HCT116 (cell line): ENCODE measurements at regions not wholly inside any gene's neighbourhood (a gene's known extent, or its start where the extent isn't known, plus 50 kb on each side); places are given as distances from the start of the nearest gene placed in this dataset.

Source experiments
- EZH2phosphoT487 ChIP-seq: fragments of 200-600 bp; IDR thresholded peaks from 2 replicates; pipeline ENCODE4 v1.6.1; 2018; ENCODE audit warnings: antibody characterized with exemption, borderline replicate concordance
- POLR2A ChIP-seq: IDR thresholded peaks from 2 replicates; pipeline ENCODE4 v1.7.0; 2011; ENCODE audit warnings: borderline replicate concordance; ENCODE audit not compliant: insufficient read depth, insufficient read length; ENCODE audit errors: extremely low read depth
- TCF7L2 ChIP-seq: IDR thresholded peaks from 2 replicates; pipeline ENCODE4 v1.7.0; 2011; ENCODE audit warnings: borderline replicate concordance, inconsistent platforms; ENCODE audit not compliant: insufficient read depth, insufficient read length; ENCODE audit errors: extremely low read depth
- TF ChIP-seq, protein P1 (sequence below), 3 experiments: fragments of 200-600 bp in 1 of 3; sonication (generic) in 1 of 3; IDR thresholded peaks in 2 of 3; conservative IDR thresholded peaks in 1 of 3; 2 replicates each; pipeline ENCODE4 v1.5.1; 2012 to 2017; ENCODE audit warnings: low read depth in 2 of 3, low read length in 2 of 3, antibody characterized with exemption in 1 of 3, borderline replicate concordance in 1 of 3, control low read depth in 1 of 3, mild to moderate bottlenecking in 1 of 3, mixed read lengths in 1 of 3, mixed run types in 1 of 3, moderate library complexity in 1 of 3; ENCODE audit not compliant: insufficient read depth in 1 of 3

DNA sequence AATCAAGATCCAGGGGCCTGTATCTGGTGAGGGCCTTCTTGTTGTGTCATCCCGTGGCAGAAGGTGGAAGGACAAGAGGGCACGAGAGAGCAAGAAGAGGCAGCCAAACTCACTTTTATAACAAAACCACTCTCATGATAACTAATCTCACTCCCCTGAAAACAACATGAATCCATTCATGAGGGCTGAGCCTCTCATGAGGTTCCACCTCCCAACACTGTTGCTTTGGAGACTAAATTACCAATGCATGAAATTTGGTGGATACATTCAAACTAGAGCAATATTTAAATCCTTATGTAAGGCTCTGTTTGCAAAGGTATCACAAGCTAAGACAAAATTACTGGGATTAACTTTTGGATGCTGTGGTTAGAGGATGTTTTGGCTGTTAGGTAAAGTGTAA, 470.1 kb upstream of the NOVA1 start:
- TF ChIP-seq, protein P1, sequence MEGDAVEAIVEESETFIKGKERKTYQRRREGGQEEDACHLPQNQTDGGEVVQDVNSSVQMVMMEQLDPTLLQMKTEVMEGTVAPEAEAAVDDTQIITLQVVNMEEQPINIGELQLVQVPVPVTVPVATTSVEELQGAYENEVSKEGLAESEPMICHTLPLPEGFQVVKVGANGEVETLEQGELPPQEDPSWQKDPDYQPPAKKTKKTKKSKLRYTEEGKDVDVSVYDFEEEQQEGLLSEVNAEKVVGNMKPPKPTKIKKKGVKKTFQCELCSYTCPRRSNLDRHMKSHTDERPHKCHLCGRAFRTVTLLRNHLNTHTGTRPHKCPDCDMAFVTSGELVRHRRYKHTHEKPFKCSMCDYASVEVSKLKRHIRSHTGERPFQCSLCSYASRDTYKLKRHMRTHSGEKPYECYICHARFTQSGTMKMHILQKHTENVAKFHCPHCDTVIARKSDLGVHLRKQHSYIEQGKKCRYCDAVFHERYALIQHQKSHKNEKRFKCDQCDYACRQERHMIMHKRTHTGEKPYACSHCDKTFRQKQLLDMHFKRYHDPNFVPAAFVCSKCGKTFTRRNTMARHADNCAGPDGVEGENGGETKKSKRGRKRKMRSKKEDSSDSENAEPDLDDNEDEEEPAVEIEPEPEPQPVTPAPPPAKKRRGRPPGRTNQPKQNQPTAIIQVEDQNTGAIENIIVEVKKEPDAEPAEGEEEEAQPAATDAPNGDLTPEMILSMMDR (IDR thresholded peaks at IDR 0.05 in 2 of 3, conservative IDR thresholded peaks at IDR 0.05 in 1 of 3; ENCODE audit: borderline replicate concordance in 1 of 3, insufficient read depth in 1 of 3, low read depth in 2 of 3, low read length in 2 of 3), result no peak
- no peak for TF ChIP-seq POLR2A
- no peak for TF ChIP-seq EZH2phosphoT487
- TF ChIP-seq TCF7L2, result no peak
